ENCODE measurements at regions not wholly inside any gene's neighbourhood (a gene's known extent, or its start where the extent isn't known, plus 50 kb on each side); places are given as distances from the start of the nearest gene placed in this dataset.

DNA sequence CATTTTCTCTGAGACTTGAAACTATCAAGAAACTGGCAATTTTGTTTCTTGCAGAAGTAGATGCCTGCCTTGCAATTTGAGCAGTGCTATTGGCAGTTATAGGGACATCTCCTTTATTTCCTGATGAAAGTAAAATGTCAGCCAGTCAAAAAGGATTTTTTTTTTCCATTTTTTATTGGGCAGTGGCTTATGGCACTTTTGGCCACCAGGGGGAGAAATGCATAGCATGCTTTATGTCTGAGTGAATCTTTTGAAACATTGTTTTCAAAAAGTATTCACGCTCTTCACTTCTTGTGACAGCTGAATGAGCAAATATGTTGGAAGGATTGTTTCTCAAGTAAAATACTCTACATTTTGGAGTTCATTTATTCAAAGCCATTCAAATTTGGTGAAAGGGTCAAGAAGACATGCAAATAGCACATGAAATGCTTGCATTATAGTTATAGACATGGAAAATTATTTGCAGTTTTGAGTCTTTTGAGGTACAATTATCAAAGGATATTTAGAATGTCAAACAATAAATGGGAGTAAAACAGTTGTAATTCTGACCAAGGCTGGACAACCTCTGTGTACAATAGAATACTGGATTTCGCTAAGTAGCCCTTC lies 491.0 kb downstream of the CDH2 start:
- DNase-seq, result peak; percentile 24

DNA sequence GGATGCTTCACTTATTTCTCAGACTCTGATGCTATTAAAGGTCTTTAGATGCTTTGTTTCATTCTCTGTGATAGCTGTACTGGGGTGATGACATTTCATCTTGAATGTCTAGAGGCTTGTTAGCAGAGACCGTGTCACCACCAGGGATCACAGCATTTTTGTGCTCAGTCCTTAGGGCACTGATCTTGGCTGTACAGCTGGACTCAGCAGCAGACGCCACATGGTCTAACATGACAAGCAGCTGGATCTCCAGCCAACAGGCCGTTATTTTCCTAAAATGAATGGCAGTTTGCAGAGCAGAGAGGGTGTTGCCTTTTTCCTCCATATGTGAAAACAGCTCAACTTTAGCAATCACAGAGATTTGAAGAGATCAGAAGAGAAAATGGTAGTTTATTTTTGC lies 491.8 kb downstream of the CDH2 start:
- no peak for DNase-seq

DNA sequence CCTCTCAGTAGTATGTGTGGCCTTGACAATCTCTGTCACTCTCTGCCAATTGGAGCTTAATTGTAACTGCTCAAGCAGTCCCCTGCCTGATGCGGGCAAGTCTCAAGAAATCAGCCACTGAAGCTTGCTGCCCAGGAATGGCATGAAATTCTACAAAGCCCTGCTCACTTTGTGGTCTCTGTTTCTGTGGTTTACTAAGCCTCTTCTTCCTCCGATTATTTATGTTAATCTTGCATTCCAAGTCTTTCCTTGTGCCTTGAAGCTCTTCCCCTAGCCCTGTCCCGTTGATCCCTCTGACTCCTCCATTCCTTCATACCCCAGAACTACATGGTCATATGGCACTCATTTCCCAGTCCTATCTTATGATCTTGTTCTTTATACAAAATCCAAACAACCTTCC lies 489.3 kb upstream of the CHST9 start:
- DNase-seq, result no peak

DNA sequence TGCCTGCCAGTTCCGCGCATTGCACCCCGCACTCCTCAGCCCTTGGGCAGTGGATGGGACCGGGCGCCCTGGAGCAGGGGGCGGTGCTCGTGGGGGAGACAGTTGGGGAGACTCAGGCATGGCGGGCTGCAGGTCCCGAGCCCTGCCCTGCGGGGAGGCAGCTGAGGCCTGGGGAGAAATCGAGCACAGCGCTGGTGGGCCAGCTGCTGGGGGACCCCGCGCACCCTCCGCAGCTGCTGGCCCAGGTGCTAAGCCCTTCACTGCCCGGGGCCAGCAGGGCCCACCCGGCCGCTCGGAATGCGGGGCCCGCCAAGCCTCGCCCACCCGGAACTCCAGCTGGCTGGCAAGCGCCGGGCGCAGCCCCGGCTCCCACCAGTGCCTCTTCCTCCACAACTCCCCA lies 488.8 kb upstream of the CHST9 start:
- no peak for DNase-seq

DNA sequence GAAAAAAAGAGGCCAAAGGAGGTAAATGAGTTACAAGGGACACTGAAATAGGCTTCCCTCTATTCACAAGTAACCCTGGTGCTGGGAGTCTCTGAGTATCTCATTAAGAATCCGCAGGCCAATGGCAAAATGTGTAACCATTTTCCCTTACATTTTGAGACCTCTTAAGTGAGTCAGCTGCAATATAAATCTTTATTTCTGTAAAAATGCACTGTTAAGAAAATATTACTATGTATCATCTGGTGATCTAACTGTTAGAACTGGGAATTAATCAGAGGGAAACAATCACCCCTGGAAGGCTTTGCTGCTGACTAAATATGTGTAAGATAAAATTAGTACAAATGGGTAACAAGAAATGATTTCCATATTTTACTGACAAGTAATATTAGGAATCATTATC lies 483.1 kb upstream of the CHST9 start:
- DNase-seq, result no peak

DNA sequence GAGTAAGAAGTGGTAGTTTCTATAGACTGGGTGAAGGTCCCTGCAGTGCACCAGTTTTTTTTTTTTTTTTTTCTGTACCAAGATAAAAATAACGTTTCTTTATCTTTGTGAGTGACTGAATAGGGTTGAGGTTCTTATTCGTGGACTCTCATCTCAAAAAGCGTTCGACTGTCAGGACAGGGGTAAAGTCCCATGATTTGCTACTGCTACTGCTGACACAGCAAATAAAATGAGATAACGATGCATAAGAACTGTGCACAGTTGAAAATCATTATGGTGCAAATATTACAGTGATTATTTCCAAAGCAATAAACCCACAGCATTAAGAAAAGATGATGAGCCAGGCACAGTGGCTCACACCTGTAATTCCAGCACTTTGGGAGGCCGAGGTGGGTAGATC lies 482.0 kb upstream of the CHST9 start:
- no peak for DNase-seq

DNA sequence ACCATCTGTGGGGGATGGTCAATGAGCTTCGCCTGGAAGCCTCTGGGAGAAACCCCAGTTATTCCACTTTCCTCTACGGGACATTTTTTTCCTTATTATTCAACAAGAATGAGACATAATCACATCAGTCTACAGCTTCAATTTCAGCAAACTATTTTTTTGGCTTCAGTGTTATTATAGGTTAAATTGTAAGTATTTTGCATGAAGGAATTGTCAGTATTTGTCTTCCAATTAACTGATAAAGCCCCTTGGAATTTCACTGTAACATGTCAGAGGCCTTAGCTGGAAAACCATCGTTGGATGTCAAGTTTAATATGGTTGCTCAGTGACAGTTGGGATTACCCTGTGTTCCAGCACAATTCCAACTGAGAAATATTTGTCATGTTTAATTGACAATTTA lies 480.9 kb upstream of the CHST9 start:
- DNase-seq, result no peak

DNA sequence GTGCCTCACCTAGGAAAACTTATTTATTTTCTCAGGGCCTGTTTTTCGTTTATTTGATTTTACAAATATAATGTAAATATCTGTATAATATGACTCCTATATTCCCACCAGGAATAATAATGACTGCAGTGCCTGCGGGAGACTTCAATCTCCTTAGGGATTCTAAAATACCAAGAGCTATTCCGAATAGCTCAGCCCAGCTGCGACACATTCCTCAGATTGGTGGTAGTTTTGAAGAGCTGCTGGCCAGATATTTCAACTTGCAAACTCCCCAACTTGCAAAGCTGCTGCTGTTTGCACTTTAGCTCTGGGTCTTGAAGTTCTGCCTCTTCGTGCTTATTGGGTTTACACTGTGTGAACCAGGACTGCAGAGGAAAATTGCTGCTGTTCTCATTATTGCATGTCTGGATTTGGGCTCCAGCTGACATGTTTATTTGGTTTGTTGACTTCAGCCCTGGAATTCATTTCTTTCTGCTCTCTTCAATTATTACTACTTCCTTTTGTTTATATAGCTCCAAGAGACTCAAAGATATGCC lies 480.2 kb upstream of the CHST9 start:
- no peak for DNase-seq

DNA sequence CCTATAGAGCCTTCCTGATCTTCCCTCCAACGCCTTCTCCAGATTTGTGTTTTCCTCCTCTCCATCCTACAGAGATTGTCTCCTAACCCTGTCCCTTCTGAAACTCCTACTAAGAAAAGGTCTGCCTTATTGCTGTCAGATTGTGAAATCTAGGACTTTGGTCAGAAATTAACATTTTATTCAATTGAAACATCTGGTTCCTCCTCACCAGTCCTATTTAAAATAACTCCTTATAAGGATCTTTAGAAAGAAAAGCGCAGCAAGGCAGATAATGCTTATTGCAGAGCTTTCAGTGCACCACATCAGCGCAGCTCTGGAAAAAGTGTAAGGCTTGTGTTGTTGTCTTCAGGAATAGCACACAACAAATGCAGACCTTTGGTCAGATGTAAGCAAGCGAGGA lies 477.8 kb upstream of the CHST9 start:
- DNase-seq, result no peak

DNA sequence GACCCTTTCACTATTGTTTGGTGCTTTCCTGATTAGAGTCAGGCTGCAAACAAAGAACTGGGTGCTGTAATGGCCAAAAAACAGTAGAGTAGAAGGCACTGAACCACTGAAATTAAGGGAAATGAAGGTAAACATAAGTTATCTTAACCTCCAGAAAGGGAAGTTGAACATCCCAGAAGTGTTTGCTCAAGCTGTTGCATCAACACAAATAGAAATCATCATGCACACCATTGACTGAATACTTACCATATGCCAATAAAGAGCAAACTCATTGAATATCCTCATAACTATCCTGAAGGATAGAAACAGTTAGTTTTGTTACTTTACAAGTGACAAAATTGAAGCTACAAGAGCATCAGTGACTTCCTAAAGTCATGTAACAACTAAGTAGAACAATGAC lies 477.4 kb upstream of the CHST9 start:
- DNase-seq, result no peak

DNA sequence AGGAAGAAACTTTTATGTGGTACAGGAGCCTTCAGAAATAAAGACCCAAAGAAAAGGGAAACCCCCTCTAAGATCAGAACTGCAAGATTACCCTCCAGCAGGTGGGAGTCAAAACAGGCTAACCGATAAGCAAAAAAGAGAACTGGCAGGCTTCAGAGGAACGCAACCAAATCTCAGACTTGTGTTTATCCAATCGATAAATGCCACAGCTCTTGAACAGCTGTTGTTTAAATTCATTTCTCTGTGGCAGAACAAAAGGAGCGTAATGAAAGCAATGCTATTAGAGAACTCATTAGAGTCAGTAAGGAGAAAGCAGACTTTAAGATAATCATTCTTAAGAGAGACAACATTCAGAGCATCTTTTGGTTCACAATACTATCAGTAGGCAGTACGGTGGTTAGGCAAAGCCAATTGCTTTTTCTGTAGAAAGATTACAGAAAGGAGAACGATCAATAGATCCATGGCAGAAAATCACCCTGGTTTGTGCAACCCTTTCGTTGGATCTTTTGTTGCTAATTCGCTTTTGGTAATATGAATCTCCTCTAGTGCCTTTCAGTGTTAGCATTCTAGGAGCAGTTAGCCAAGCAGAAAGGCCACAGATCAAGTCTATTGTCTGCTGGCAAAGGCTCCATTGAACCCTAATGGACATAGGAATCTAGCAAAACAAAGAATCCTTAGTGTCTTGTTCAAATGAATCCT lies 476.4 kb upstream of the CHST9 start:
- no peak for DNase-seq

DNA sequence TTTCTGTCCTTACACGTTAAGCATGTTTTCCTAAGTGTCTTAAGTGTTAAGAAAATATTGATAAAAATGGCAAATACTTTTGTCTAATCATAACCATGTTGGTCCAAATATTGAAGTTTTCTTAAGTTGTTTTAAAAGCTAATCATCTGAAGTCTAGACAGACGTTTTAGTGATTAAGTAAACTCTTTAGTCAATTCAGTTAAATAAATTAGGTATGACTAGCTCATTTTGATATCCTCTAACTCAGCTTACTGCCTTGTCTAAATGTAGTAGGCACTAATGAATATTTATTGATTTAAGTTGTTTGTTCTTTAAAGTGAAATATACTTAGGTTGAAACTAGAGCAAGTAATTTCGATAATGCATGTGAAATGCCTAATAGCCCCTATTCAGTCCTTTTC lies 471.8 kb upstream of the CHST9 start:
- DNase-seq, result no peak

DNA sequence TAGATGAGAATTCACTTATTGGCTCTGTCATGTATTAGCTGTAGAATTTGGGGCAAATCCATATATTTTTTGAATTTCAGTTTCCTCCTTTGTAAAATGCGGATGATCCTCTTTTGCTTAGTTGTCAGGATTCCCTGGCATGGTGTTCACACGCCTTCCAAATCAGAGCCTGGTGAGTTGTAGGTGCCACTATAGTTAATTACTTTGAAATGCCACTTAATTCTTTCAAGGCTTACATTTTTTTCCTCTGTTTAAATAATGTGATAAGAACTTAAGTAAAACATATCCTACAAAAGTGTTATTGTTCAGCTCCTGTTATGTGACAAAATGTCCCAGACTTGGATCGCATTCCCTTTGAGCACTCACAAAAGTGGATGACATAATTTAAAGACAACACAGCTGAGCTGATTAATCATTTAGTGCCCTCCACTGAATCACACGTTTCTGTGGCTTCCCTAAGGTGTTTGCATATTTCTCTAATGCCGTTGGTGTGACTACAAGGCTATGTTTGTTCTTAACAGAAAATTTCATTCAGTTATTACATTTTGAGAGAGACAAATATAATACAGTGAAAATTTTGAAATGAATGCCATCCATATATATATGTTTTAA lies 471.2 kb upstream of the CHST9 start:
- no peak for DNase-seq

DNA sequence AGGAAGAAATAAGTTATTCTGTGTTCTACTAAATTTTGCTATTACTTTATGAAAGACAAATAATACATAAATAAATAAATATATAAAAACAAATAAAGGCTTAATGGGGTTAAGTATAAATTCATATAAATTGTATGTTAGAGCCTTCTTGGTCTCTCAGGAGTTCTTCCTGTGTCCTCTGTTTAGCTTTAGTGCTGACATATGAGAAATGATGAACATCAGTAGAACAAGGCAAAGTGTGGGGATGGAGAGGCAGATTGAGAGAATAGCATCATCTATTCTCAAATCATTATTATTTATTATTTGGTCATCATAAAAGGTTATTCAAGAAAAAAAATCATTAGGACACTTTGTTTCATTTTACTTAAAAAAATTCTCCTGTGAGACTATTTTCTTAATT lies 468.1 kb upstream of the CHST9 start:
- no peak for DNase-seq

DNA sequence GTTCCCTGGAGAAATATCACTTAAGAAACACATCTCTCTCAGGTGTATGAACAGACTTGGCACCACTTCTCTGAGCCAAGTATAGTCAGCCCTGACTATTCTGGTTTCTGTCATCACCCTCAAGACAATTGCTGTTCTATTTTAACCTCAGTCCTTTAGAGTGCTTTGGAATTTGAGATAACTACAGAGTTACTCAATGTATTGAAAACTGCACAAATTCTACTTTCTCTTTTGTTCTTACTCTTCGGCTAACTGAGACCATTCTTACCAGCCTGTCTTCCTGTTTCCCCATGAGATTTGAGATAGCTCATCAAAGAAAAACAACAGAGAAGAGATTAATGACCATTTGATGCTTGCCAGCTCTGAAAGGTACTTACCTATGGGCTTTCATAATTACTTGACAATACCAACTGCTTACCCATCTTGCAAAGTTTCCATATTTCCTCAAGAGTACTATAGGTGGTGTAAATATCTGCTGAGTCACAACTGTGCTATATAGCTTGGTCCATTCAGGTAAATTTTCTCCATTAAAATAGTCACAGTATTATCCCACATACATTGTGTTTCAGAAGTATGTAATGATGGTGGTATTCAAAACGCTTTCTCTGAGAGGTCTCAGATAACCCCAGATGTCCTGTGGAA lies 467.5 kb upstream of the CHST9 start:
- no peak for DNase-seq

DNA sequence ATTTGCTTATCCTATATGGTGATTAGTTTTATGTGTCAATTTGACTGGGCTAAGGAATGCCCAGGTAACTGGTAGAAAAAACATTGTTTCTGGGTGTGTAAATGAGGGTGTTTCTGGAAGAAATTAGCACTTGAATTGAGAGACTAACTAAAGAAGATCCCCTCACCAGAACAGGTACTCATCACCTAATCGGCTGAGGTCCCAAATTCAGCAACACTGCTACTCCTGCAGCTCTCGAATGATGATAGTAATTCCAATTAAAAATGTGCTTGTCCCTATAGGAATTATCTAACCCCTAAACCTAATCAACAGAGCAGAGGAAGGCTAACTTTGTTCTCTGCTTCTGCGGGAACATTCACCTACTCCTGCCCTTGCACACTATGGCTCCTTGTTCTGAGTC lies 464.5 kb upstream of the CHST9 start:
- DNase-seq, result no peak

DNA sequence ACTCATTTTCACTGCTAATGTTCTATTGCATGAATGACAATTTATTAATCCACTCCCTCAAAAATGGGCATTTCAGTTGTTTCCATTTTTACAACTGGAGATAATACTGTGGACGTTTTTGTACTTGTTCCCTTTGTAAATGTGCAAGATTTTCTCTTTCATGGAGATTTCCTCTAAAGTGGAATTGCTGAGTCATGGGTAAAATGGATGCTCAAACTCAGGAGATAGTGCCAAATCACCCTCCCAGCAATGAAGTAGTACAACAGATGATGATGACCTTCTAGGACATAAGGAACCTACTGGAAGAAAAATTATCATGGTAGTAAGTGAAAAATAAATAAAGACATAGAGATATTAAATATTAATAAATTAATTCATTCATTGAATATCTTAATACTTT lies 460.8 kb upstream of the CHST9 start:
- DNase-seq, result no peak

DNA sequence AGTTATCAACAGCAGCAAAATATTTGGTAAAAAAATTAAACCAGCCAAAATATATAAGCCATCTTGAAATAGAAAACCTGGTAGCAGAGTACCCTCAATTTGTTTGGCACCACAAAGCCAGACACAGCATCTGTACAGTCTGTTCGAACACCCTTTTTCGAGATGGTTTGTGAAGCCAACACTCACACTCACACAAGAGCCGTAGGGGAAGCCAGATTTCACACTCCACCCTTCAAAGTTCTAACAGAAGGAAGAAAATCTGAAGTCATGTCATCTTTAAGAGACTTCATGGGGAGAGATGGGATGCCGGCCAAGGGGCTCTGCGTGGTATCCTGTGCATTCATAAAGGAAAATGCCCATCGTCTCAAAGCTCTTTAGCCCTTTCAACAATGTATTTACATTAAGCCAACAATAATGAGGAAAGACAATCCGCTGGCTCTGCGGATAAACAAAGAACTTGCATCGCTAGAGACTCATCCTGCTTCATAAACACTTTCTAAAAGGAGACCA lies 451.5 kb upstream of the CHST9 start:
- DNase-seq, result no peak

DNA sequence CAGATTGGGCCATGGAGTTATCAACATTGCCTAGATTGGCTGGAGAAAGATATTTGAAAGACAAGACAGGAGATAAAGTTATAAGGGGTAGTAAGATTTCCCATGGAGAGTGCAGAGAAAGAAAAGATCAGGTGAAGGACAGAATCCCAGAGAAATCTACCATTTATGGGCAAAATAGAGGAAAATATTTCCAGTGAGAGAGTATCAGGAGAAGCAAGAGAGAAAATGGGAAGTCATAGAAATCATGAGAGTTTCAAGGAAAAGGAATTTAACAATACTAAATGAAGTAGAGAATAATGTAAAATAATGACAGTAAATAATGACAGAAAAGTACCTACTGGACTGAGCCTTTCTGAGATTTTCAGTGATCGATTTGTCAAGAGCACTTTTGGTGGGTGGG lies 447.6 kb upstream of the CHST9 start:
- DNase-seq, result no peak

DNA sequence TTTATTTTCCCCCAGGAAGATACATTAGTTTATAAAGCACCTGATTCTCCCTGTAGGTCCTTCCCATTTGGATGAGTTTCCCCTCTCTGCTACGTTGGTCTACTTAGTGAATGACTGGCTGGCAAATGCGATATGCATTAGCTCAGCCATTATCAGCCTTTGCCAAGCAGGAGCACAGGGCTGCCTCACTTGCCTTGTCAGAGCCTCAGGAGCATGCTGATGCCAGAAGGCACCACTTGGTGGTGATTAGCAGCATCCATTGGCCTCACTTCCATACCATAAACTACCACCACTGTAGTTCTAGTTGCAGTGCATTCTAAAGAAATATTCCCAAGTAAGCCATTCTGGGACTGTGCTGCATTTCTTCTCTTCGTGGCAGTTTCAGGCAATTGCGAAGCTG lies 442.8 kb upstream of the CHST9 start:
- no peak for DNase-seq

DNA sequence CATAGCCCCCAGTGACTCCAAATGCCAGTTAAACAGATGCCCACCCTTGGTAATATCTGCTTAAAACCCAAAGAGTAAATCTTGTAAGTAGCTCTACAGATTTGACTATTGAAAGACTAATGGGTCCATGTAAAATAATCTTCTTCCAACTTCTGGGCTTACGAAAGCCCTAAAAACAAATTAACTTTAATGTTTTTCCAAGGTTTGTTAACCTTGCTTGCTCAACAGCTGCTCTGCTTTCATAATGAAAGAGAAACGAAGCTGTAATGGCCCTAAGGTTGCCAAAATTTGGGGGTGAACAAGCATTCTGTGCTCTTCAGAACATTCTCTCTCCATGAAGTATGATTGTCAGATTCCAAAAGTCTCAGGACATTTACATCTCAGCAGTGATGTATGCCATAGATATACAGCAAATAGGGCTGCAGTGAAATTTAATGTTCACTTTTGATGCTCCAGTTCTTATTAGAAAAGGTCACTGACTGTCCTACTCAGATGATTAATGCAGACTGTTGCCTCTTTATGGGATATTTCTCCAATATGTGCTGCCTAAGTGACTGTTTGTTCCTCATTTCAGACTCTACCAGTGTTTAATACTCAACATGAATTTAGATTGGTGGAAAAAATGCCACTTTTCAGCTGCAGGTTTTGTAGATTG lies 436.3 kb upstream of the CHST9 start:
- DNase-seq, result no peak

DNA sequence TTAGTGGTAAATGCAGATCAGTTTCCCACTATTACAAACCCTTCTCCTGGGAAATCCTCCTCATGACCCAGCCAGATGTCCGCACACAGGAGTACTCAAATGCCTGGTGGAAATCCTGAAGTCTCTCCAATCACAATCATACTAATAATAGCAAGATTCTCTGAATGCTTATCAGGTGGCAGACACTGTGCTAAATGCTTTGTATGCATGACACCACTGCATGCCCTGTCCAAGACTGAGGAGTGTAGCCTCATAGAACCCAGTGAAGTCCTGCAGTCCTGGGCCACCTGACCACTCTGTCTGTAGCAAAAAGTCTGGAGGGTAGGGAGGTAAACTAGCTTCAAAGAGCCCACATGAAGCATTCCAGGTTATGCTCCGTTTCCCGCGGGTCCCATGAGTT lies 434.8 kb upstream of the CHST9 start:
- DNase-seq, result no peak

DNA sequence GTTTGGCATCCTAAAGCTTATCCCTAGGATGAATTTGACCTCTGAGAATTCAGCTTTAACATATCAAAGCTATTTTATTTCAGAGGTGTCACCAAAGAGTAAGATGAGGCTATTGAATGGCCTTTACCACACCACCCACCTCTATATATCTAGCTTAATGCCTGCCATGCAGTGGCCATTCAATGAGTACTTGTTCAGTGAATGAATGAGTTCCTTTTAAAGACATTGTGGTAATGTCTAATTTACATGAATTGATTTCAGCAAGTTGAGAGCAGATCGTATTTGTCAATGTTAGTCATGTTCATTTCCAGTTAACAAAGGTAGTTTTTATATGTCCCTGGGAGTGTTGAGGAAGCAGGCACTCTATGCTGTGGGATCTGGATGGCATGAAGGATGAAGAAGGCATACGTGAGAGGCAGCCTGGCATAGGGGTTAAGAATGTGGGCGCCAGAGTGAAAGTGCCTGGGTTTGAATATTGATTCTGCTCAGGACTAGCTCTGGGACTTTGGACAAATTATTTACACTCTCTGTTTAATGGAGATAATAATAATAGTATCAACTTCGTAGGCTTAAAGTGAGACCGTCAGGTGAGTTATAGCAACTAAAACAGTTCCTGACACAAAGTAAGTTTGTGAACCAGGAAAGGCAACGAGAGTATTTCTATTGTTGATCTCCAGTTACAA lies 434.1 kb upstream of the CHST9 start:
- DNase-seq, result no peak

All from right hindlimb (tissue), 1 donor.